ENCODE measurements at regions not wholly inside any gene's neighbourhood (a gene's known extent, or its start where the extent isn't known, plus 50 kb on each side); places are given as distances from the start of the nearest gene placed in this dataset.

DNA sequence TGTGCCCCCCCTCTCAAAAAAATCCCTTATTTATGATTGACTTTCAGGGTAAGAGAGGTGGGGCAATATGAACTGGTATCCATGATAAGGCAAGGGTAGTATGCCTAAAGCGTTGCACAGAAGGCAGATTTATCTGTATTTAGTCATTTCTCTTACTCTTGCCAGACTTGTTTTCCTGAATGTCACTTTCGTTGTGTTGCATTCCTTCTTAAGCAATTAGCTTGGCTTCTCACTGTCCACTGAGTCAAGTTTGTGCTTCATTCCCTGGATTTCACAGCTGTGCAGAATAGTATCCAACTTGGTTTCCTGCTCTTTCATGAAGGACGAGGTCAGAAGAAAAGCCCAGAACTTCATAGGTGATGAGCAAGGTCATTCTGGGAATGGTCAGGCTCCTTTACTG lies 301.5 kb upstream of the ACTBL2 start:
- TF ChIP-seq, protein P1, sequence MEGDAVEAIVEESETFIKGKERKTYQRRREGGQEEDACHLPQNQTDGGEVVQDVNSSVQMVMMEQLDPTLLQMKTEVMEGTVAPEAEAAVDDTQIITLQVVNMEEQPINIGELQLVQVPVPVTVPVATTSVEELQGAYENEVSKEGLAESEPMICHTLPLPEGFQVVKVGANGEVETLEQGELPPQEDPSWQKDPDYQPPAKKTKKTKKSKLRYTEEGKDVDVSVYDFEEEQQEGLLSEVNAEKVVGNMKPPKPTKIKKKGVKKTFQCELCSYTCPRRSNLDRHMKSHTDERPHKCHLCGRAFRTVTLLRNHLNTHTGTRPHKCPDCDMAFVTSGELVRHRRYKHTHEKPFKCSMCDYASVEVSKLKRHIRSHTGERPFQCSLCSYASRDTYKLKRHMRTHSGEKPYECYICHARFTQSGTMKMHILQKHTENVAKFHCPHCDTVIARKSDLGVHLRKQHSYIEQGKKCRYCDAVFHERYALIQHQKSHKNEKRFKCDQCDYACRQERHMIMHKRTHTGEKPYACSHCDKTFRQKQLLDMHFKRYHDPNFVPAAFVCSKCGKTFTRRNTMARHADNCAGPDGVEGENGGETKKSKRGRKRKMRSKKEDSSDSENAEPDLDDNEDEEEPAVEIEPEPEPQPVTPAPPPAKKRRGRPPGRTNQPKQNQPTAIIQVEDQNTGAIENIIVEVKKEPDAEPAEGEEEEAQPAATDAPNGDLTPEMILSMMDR (IDR thresholded peaks at IDR 0.05): no peak
- TF ChIP-seq ZFX (IDR thresholded peaks at IDR 0.05; ENCODE audit: borderline replicate concordance): no peak

Data from 22Rv1 (cell line).